ENCODE measurements at regions not wholly inside any gene's neighbourhood (a gene's known extent, or its start where the extent isn't known, plus 50 kb on each side); places are given as distances from the start of the nearest gene placed in this dataset.

DNA sequence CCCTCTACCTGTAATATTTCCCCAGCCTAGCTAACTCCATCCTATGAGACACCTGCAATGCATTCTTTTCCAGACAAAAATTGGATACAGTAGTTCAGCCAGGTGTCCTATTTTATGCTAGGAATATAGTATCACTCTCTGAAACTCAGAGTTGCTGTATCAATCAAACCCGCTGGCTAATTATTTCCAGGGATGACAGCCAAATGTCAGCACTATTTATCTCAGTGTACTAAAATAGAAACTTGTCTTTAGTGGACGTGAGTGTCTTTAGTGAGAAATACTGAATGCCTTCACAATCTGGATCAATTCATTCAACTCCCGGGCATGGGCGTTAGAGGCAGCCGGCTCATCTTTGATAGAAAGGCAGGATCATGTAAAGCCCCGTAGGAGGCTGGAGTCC is 196.2 kb downstream of the RBM46 start:
- TF ChIP-seq, protein P1, sequence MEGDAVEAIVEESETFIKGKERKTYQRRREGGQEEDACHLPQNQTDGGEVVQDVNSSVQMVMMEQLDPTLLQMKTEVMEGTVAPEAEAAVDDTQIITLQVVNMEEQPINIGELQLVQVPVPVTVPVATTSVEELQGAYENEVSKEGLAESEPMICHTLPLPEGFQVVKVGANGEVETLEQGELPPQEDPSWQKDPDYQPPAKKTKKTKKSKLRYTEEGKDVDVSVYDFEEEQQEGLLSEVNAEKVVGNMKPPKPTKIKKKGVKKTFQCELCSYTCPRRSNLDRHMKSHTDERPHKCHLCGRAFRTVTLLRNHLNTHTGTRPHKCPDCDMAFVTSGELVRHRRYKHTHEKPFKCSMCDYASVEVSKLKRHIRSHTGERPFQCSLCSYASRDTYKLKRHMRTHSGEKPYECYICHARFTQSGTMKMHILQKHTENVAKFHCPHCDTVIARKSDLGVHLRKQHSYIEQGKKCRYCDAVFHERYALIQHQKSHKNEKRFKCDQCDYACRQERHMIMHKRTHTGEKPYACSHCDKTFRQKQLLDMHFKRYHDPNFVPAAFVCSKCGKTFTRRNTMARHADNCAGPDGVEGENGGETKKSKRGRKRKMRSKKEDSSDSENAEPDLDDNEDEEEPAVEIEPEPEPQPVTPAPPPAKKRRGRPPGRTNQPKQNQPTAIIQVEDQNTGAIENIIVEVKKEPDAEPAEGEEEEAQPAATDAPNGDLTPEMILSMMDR (IDR thresholded peaks at IDR 0.05; ENCODE audit: low read depth, low read length), result no peak
- TF ChIP-seq EZH2phosphoT487 (IDR thresholded peaks at IDR 0.05; ENCODE audit: low read depth), result no peak
